ENCODE measurements at regions not wholly inside any gene's neighbourhood (a gene's known extent, or its start where the extent isn't known, plus 50 kb on each side); places are given as distances from the start of the nearest gene placed in this dataset.

DNA sequence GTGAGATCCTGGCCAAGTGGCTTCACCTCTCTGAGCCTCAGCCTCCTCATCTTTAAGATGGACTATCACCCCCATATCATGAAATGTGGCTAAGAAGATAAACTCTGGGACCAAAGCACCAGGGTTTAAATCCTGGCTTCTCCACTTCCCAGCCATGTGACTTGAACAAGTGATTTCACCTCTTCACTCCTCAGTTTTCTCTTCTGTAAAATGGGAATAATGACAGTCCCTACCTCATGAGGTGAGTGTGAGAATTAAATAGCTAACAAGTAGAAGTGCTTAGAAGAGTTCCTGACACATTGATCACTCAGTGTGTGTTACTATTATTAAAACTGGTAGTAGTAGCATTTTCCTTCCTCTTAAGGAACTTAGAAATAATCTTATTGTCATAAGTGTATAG lies 516.9 kb upstream of the SULF2 start:
- ATAC-seq (no peak), DNase-seq (no peak)
- no peaks in the 10 kb centered on the region for H3K36me3 Mint-ChIP-seq (ENCODE audit: low read depth)
- H3K4me1 Mint-ChIP-seq: no peaks in the 10 kb centered on the region
- no peak overlapping the region for H3K4me3 Mint-ChIP-seq
- H3K27ac Mint-ChIP-seq: no peak overlapping the region
- H3K9me3 Mint-ChIP-seq: no peaks in the 10 kb centered on the region
- peaks cover 9% of the 10 kb centered on the region for H3K27me3 Mint-ChIP-seq

DNA sequence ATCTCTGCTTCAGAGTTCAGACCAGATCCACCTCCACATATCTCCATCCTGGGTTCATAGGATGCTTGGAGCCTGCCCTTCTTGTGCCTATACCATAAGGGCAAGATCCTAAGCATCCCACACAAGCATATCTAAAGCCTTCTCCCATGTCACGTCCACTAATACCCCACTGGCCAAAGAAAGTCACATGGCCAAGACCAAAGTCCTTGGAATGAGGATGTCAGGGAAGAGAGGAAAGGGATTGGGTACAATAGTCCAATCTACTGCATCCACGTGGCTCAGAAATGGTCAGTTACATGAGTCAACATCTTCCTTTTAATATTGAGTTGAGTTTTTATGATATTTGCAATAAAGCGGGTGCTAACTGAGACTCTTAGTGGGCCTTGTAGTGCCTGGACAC lies 515.9 kb upstream of the SULF2 start:
- Mint-ChIP-seq H3K4me3 (no peak overlapping the region), H3K27me3 (peaks cover 9% of the 10 kb centered on the region), H3K9me3 (no peaks in the 10 kb centered on the region), H3K36me3 (ENCODE audit: low read depth) (no peaks in the 10 kb centered on the region), H3K27ac (no peak overlapping the region), H3K4me1 (no peaks in the 10 kb centered on the region)
- ATAC-seq: no peak
- no peak for DNase-seq

DNA sequence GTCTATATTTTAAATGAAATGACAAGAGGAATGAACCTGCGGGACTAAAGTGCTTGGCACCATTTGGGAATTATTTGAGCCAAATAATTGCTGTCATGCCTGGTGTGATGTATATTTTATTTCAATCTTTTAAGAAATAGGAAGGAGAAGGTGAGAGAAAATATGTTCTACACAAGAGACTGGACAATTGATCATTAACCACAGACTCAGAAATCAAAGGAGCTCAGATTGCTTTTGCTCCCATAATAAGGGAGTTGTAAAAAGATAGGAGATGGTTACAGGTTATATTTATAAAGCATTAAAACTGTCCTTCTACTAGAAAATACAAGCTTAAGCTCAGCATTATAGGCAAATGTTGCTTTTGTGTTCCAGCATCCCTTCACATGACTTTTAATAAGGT lies 515.2 kb upstream of the SULF2 start:
- H3K4me3 Mint-ChIP-seq: no peak overlapping the region
- no peaks in the 10 kb centered on the region for H3K36me3 Mint-ChIP-seq (ENCODE audit: low read depth)
- no peak overlapping the region for H3K27ac Mint-ChIP-seq
- H3K4me1 Mint-ChIP-seq: no peaks in the 10 kb centered on the region
- no peak for DNase-seq
- H3K27me3 Mint-ChIP-seq: peaks cover 9% of the 10 kb centered on the region
- ATAC-seq: no peak
- H3K9me3 Mint-ChIP-seq: no peaks in the 10 kb centered on the region

DNA sequence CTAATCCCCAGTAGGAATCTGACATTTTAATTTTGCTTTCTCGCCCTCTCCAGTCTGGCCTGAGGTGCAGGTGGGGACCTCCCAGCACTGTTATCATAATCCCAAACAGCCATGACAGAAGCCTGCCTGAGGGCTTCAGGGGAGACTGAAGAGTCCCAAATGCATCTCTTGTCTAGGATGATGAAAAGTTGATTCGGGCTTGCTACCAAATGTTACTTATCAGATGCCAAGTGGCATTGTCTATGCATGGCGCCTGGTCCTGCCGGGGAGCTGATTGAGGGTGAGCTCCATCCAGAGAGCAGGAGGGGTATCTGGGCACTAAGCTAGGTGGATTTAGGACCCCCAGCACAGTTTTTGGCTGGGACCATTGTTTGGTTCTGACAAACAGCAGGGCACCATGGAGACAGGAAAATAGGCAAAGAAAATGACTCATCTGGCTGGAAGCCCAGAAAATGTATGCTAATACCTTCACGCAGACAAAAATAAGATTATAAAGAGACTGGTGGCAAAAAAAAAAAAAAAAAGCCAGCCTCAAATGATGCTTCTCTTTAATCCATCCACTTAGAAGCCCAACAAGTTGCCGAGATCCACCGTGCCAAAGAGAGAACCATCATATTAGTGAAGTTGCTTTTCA lies 513.7 kb upstream of the SULF2 start:
- ATAC-seq: no peak
- H3K9me3 Mint-ChIP-seq: no peaks in the 10 kb centered on the region
- H3K4me3 Mint-ChIP-seq: no peak overlapping the region
- no peak overlapping the region for H3K27ac Mint-ChIP-seq
- H3K36me3 Mint-ChIP-seq (ENCODE audit: low read depth): no peaks in the 10 kb centered on the region
- H3K27me3 Mint-ChIP-seq: peaks cover 5% of the 10 kb centered on the region
- no peak for DNase-seq
- H3K4me1 Mint-ChIP-seq: no peaks in the 10 kb centered on the region

DNA sequence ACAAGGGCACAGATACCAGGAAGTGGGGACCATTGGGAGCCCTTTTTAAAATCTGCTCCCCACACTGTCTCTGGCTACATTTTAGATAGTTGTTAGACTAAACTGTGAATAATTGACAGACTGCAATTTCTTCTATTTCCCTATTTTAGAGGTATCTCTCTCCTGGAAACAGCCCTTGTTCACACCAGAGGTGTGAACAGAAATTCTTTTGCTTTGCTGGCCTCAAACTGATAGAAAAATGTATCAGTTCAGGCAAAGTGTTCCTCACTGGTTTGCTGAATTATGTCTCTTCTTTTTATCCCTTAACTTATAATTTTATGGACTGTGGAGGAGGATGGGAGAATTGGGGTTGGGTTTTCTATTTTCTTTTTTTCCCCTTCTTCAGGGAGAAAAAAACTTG lies 513.2 kb upstream of the SULF2 start:
- ATAC-seq (no peak), DNase-seq (no peak)
- no peaks in the 10 kb centered on the region for H3K36me3 Mint-ChIP-seq (ENCODE audit: low read depth)
- H3K27me3 Mint-ChIP-seq: peaks cover 7% of the 10 kb centered on the region
- H3K27ac Mint-ChIP-seq: no peak overlapping the region
- no peak overlapping the region for H3K4me3 Mint-ChIP-seq
- H3K9me3 Mint-ChIP-seq: no peaks in the 10 kb centered on the region
- H3K4me1 Mint-ChIP-seq: no peaks in the 10 kb centered on the region

DNA sequence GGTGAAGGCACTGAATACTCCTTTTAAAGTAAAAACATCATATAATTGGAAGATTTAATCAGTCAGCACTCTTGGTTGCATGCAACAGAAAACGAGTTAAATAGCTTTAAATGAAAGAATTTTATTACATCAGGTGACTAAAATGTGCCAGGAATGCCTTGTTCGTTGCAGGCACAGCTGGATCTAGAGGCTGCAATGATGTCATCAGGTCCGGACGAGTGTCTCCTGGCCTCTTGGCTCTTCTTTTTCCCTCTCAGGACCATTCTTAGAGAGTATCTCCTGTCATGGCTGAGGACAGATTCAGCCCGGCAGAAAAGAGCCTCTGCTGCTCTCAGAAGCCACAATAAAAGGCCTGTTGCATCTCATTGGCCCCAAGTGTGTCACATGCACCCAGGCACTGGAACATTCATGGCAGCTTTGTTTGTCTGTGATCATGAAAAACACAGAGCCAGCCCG lies 510.7 kb upstream of the SULF2 start:
- H3K4me3 Mint-ChIP-seq: no peak overlapping the region
- H3K9me3 Mint-ChIP-seq: no peaks in the 10 kb centered on the region
- peaks cover 5% of the 10 kb centered on the region for H3K27me3 Mint-ChIP-seq
- no peaks in the 10 kb centered on the region for H3K4me1 Mint-ChIP-seq
- no peak for ATAC-seq
- H3K36me3 Mint-ChIP-seq (ENCODE audit: low read depth): no peaks in the 10 kb centered on the region
- H3K27ac Mint-ChIP-seq: no peak overlapping the region
- DNase-seq: no peak

DNA sequence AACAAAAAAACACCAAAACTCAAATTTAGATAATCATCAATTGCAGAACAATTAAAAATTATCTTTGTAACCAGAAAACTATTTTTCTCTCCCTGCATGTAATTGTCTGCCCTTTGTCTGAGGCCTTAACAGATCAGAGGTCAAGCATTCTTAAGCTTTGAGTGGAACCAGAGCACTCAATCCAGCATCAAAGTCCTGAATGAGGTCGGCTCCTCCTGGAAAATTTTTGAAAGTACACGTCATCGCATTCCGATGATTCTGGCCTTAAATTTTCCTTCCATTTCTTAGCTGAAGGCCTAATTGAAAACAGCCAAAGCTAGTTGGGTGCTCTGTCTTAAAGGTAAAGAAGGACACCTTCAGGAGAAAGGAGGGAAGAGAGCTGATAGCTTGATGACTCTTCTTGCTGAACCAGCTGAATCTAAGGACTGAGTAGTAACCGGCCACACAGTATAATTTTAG lies 510.2 kb upstream of the SULF2 start:
- Mint-ChIP-seq H3K4me1 (no peaks in the 10 kb centered on the region), H3K9me3 (no peaks in the 10 kb centered on the region), H3K27me3 (peaks cover 4% of the 10 kb centered on the region), H3K27ac (no peak overlapping the region), H3K36me3 (ENCODE audit: low read depth) (no peaks in the 10 kb centered on the region), H3K4me3 (no peak overlapping the region)
- ATAC-seq: no peak
- DNase-seq: no peak

DNA sequence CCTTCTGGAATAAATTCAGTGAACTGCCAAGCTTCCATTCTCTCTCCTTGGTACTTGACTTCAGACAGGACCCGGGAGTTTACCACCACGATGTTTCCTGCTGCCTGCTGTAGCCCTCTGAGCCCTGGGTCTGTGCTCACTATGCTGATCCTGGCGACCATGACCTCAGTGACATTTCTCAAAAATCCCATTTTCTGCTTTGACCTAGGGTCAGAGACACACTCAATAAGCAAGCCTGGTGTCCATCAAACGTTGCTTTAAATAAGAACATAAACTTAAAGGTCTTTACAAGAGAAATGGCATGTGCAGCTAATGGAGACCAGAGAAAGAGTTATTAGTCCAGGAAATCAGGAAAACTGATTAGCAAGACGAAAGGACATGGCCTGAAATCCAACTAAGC lies 509.7 kb upstream of the SULF2 start:
- ATAC-seq (no peak), DNase-seq (no peak)
- peaks cover 8% of the 10 kb centered on the region for H3K27me3 Mint-ChIP-seq
- no peaks in the 10 kb centered on the region for H3K4me1 Mint-ChIP-seq
- no peaks in the 10 kb centered on the region for H3K9me3 Mint-ChIP-seq
- no peaks in the 10 kb centered on the region for H3K36me3 Mint-ChIP-seq (ENCODE audit: low read depth)
- no peak overlapping the region for H3K4me3 Mint-ChIP-seq
- no peak overlapping the region for H3K27ac Mint-ChIP-seq

DNA sequence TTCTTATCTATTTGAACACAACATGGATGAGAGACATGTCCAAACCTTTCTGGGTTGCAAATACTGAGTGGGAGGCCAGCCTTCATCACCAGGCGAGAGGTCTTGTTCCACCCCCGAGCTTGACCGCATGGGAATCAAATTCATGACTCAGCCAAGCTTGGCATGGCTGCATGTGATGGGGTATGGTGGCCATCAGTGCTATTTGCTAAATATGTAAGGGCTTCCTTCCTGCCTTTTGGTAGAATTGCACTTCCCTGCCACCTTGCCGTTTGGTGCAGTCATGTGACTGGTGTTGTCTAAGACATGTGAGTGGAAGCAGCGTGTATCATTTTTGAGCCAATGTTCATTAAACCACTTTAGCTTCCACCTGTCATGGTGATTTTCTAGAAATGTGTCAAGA lies 508.9 kb upstream of the SULF2 start:
- no peaks in the 10 kb centered on the region for H3K36me3 Mint-ChIP-seq (ENCODE audit: low read depth)
- no peak for DNase-seq

DNA sequence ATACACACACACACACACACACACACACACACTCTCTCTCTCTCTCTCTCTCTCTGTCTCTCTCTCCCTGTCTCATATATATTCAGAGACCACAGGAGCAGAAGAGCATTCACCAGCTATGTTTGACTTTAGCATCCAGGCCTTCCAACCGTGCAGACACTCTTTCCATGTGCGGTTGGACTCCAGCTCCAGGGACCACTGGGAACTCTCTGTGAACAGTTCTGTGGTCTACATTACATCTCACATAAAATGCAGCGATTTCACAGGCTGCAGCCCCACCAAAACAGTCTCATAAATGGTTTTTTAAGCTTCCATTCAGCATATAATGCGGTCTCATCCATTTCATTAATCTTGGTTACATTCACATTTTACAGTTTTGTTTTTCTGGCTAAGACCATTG lies 508.4 kb upstream of the SULF2 start:
- Mint-ChIP-seq H3K4me3 (no peak overlapping the region), H3K27me3 (peaks cover 8% of the 10 kb centered on the region), H3K36me3 (ENCODE audit: low read depth) (no peaks in the 10 kb centered on the region), H3K27ac (no peak overlapping the region), H3K4me1 (no peaks in the 10 kb centered on the region), H3K9me3 (no peaks in the 10 kb centered on the region)
- DNase-seq: no peak
- no peak for ATAC-seq

More for the DNA sequence above, 508.9 kb upstream of the SULF2 start:
- ATAC-seq: no peak
- Mint-ChIP-seq H3K4me3 (no peak overlapping the region), H3K27me3 (peaks cover 8% of the 10 kb centered on the region), H3K27ac (no peak overlapping the region), H3K4me1 (no peaks in the 10 kb centered on the region), H3K9me3 (no peaks in the 10 kb centered on the region)

DNA sequence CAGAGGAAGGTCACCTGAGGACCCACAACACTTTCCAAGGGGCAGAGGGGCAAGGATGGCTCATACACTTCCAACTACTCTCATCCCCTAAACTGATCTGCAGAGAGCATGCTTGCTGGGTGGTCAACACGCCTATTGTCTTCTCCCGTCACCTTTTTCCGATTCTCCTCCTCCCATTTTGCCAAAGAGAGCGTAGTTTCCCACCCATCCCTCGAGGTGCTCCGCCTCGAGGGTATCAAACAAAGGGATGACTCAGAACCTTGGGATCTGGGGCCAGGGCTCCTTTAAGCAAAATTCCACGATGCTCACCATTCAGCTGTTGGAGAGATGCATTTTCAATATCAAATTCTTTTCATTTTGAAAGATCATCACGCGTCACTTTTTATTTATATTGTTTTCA lies 507.5 kb upstream of the SULF2 start:
- Mint-ChIP-seq H3K9me3 (no peaks in the 10 kb centered on the region), H3K27me3 (peaks cover 8% of the 10 kb centered on the region), H3K27ac (no peak overlapping the region), H3K4me3 (no peak overlapping the region), H3K4me1 (no peaks in the 10 kb centered on the region), H3K36me3 (ENCODE audit: low read depth) (no peaks in the 10 kb centered on the region)
- ATAC-seq (no peak), DNase-seq (no peak)

DNA sequence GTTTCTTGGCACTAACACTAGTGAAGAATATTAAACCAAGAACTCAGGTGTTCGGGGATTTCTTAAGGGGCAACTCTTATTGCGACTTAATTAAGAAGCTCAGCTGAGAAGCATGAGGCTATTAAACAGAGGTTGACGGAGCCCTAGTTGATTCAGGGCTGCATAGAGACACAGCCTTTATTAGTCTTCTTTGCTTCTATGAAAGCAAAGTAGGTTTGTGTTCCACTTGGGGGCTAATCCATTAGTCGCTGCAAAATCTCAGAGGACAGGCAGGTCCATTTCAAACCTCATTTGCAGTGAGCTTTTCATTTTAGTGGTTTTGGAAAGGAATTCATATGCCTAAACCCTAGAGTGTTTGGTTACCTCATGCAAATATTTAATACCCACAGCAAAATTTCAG lies 506.6 kb upstream of the SULF2 start:
- Mint-ChIP-seq H3K4me1 (no peaks in the 10 kb centered on the region), H3K4me3 (no peak overlapping the region), H3K27me3 (peaks cover 8% of the 10 kb centered on the region), H3K27ac (no peak overlapping the region), H3K9me3 (no peaks in the 10 kb centered on the region), H3K36me3 (ENCODE audit: low read depth) (no peaks in the 10 kb centered on the region)
- ATAC-seq (no peak), DNase-seq (no peak)

DNA sequence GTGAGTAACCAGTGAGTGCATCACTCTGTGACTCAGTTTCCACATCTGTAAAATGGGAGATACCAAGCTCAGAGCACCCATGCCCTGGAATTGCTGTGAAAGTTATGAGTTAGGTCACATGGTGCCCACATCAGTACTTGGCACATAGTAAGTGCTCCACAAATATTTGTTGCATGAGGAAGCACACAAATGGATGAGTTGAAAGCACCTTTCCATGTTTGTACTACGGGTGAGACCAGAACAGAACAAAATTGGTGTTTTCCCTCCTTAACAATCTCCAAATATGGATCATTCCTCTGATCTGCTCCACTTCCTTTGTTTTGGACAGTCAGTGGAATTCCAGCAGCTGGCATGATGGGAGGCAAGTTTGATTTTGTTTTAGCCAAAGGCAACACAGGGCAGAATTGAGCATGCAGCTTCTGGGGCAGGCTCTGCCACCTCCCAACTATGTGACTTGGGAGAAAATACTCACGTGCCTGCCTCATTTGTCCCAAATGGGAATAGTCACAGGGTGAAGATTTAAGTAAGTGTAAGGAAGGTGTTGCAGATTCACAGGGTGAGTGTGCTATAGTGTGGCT lies 503.7 kb upstream of the SULF2 start:
- Mint-ChIP-seq H3K9me3 (no peaks in the 10 kb centered on the region), H3K27me3 (peaks cover 10% of the 10 kb centered on the region), H3K27ac (no peak overlapping the region), H3K36me3 (ENCODE audit: low read depth) (no peaks in the 10 kb centered on the region), H3K4me3 (no peak overlapping the region), H3K4me1 (no peaks in the 10 kb centered on the region)
- ATAC-seq (no peak), DNase-seq (no peak)

DNA sequence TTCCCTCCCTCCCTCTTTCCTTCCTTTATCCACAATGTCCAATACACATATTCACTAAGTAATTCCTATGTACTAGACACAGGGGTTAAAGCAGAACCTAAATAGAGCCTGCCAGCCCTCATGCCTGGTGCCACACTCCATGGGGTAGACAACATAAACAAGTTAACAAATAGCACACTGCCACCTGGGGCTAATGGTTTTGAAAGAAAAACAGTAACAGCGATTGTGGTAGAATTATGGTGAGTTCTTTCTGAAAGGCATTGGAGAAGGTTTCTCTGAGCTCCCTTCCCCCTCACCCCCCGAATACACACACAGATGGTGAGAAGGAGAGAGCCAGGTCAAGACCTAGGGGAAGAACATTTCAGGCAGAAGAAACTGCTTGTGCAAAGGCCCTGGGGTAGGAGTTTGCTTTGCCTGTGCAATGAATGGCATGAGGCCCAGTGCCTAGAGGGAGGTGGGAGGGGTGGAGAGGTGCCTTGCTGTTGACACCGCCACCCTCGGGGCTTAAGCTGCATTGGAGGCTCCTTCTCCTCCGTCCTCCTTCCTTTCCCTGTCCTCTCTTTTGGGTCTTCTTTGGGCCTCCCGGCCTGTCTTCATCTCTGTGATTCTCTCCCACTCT lies 502.4 kb upstream of the SULF2 start:
- H3K9me3 Mint-ChIP-seq: no peaks in the 10 kb centered on the region
- no peaks in the 10 kb centered on the region for H3K4me1 Mint-ChIP-seq
- no peak for ATAC-seq
- no peak overlapping the region for H3K27ac Mint-ChIP-seq
- no peak overlapping the region for H3K4me3 Mint-ChIP-seq
- H3K36me3 Mint-ChIP-seq (ENCODE audit: low read depth): no peaks in the 10 kb centered on the region
- DNase-seq: no peak
- peaks cover 8% of the 10 kb centered on the region for H3K27me3 Mint-ChIP-seq

DNA sequence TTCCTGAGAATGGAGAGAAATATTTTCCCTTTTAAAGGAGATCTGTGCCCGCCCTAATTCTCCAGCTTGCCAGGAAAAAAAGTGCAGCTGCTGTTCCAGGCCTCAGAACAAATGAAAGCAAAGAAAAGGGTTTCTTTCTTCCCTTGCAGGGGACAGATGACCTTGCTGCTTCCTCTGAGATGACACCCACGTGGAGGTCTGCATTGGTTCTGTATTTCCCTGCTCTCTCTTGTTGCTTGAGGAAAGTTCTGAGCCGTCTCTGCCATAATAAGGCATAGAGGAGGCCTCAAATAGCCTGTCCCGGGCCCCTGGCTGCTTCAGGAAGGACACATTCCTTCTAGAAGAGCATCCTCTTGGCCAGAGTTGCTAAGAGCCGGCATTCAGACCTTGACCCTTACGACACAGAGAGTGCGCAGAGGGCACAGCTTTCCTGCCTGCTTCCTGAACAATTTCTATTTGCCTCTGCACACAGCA lies 501.8 kb upstream of the SULF2 start:
- Mint-ChIP-seq H3K36me3 (ENCODE audit: low read depth) (no peaks in the 10 kb centered on the region), H3K27me3 (peaks cover 8% of the 10 kb centered on the region), H3K27ac (no peak overlapping the region), H3K4me3 (no peak overlapping the region), H3K4me1 (no peaks in the 10 kb centered on the region), H3K9me3 (no peaks in the 10 kb centered on the region)
- ATAC-seq (no peak), DNase-seq (no peak)
